GM23338 (cell line): ENCODE measurements at regions not wholly inside any gene's neighbourhood (a gene's known extent, or its start where the extent isn't known, plus 50 kb on each side); places are given as distances from the start of the nearest gene placed in this dataset.

ENCODE experiments used
- ATAC-seq: fragments of 200-7000 bp; cut with Tn5 transposase; 3 replicates; pipeline ENCODE4 v1.9.1; 2020
- DNase-seq: peaks from one replicate; pipeline ENCODE4 v3.0.0-alpha.2; 2015; ENCODE audit warnings: low spot score
- H2AFZ ChIP-seq: fragments of 200-600 bp; sonication (generic); 2 replicates; pipeline ENCODE4 v1.8.0; 2016; ENCODE audit warnings: antibody characterized with exemption, mild to moderate bottlenecking, moderate library complexity
- H3F3A ChIP-seq: fragments of 200-600 bp; sonication (generic); replicated peaks from 2 replicates; pipeline ENCODE4 v1.8.0; 2017; ENCODE audit warnings: antibody characterized with exemption, mixed run types, low read depth
- H3K27ac ChIP-seq: fragments of 200-600 bp; sonication (generic); 2 replicates; pipeline ENCODE4 v1.6.1; 2016; ENCODE audit warnings: low read depth
- H3K27me3 ChIP-seq: fragments of 200-600 bp; sonication (generic); 2 replicates; pipeline ENCODE4 v1.8.0; 2016; ENCODE audit warnings: mild to moderate bottlenecking, mixed run types, moderate library complexity; ENCODE audit not compliant: insufficient read depth
- H3K36me3 ChIP-seq: fragments of 200-600 bp; sonication (generic); 2 replicates; pipeline ENCODE4 v1.8.0; 2016; ENCODE audit warnings: mild to moderate bottlenecking; ENCODE audit not compliant: insufficient read depth
- H3K4me1 ChIP-seq: fragments of 200-600 bp; sonication (generic); 2 replicates; pipeline ENCODE4 v1.8.0; 2016; ENCODE audit warnings: mild to moderate bottlenecking, moderate library complexity; ENCODE audit not compliant: insufficient read depth
- H3K4me2 ChIP-seq: fragments of 200-600 bp; sonication (generic); 2 replicates; pipeline ENCODE4 v1.7.1; 2017; ENCODE audit warnings: mixed run types
- H3K4me3 ChIP-seq: fragments of 200-600 bp; sonication (generic); 2 replicates; pipeline ENCODE4 v1.6.1; 2016; ENCODE audit warnings: mixed run types
- H3K79me2 ChIP-seq: fragments of 200-600 bp; sonication (generic); replicated peaks from 2 replicates; pipeline ENCODE4 v1.8.0; 2017; ENCODE audit warnings: mild to moderate bottlenecking; ENCODE audit not compliant: insufficient read depth
- H3K9me2 ChIP-seq: fragments of 200-600 bp; sonication (generic); 2 replicates; pipeline ENCODE4 v1.8.0; 2017; ENCODE audit not compliant: insufficient read depth
- H4K20me1 ChIP-seq: fragments of 200-600 bp; sonication (generic); replicated peaks from 2 replicates; pipeline ENCODE4 v1.8.0; 2017; ENCODE audit warnings: mild to moderate bottlenecking; ENCODE audit not compliant: insufficient read depth
- H3K27ac Mint-ChIP-seq: 2 replicates; pipeline ENCODE4 v1.8.0; 2020; ENCODE audit warnings: inconsistent platforms, mild to moderate bottlenecking, moderate library complexity, mixed read lengths
- H3K27me3 Mint-ChIP-seq: 3 replicates; pipeline ENCODE4 v1.8.0; 2022; ENCODE audit warnings: low read depth, mild to moderate bottlenecking, moderate library complexity, mixed read lengths, inconsistent platforms; ENCODE audit not compliant: insufficient read depth, poor library complexity
- H3K36me3 Mint-ChIP-seq: 3 replicates; pipeline ENCODE4 v1.8.0; 2021; ENCODE audit warnings: low read depth, mild to moderate bottlenecking, inconsistent platforms, moderate library complexity, mixed read lengths
- H3K4me1 Mint-ChIP-seq: 3 replicates; pipeline ENCODE4 v1.8.0; 2020; ENCODE audit warnings: mild to moderate bottlenecking, inconsistent platforms, mixed read lengths
- H3K4me3 Mint-ChIP-seq: 3 replicates; pipeline ENCODE4 v1.8.0; 2021; ENCODE audit warnings: moderate library complexity, mild to moderate bottlenecking, inconsistent platforms, mixed read lengths
- H3K9me3 Mint-ChIP-seq: 3 replicates; pipeline ENCODE4 v1.8.0; 2020; ENCODE audit warnings: moderate library complexity, mild to moderate bottlenecking, inconsistent platforms, mixed read lengths
- CREB1 ChIP-seq: fragments of 250-450 bp; sonication (Bioruptor Pico); IDR thresholded peaks from 2 replicates; pipeline ENCODE4 v1.5.0; 2020; ENCODE audit warnings: low read depth, mild to moderate bottlenecking, moderate library complexity
- CTCF ChIP-seq, 2 experiments: fragments of 200-600 bp in 1 of 2; sonication (generic) in 1 of 2; conservative IDR thresholded peaks; 2 replicates each; pipeline versions ENCODE4 v1.5.1 to v1.6.1; 2016 to 2017; ENCODE audit warnings: antibody characterized with exemption in 2 of 2, low read depth in 2 of 2, mild to moderate bottlenecking in 2 of 2, moderate library complexity in 1 of 2
- ETS1 ChIP-seq: IDR thresholded peaks from 2 replicates; pipeline ENCODE4 v1.6.1; 2016; ENCODE audit warnings: antibody characterized with exemption
- EZH2 ChIP-seq: fragments of 200-600 bp; sonication (generic); IDR thresholded peaks from one replicate; pipeline ENCODE4 v1.8.0; 2017; ENCODE audit warnings: antibody characterized with exemption, mild to moderate bottlenecking, low read depth; ENCODE audit not compliant: unreplicated experiment
- EZH2phosphoT487 ChIP-seq: fragments of 200-600 bp; sonication (generic); IDR thresholded peaks from one replicate; pipeline ENCODE4 v1.8.1; 2018; ENCODE audit warnings: antibody characterized with exemption; ENCODE audit not compliant: unreplicated experiment
- JUNB ChIP-seq: IDR thresholded peaks from one replicate; pipeline ENCODE4 v1.6.1; 2016; ENCODE audit warnings: antibody characterized with exemption; ENCODE audit not compliant: unreplicated experiment
- NANOG ChIP-seq: IDR thresholded peaks from 2 replicates; pipeline ENCODE4 v1.6.1; 2016; ENCODE audit warnings: antibody characterized with exemption, borderline replicate concordance
- POLR2AphosphoS5 ChIP-seq: IDR thresholded peaks from 2 replicates; pipeline ENCODE4 v1.6.1; 2016; ENCODE audit warnings: antibody characterized with exemption, low read depth
- REST ChIP-seq: IDR thresholded peaks from one replicate; pipeline ENCODE4 v1.6.1; 2018; ENCODE audit warnings: antibody characterized with exemption; ENCODE audit not compliant: unreplicated experiment
- STAT1 ChIP-seq: IDR thresholded peaks from one replicate; pipeline ENCODE4 v1.6.1; 2016; ENCODE audit warnings: antibody characterized with exemption; ENCODE audit not compliant: unreplicated experiment
- ZNF114 ChIP-seq: fragments of 250-450 bp; sonication (Bioruptor Pico); IDR thresholded peaks from 2 replicates; pipeline ENCODE4 v1.5.0; 2020; ENCODE audit warnings: mild to moderate bottlenecking, moderate library complexity
- ZNF331 ChIP-seq: fragments of 250-450 bp; sonication (Bioruptor Pico); IDR thresholded peaks from 2 replicates; pipeline ENCODE4 v1.5.0; 2020; ENCODE audit warnings: low read depth, mild to moderate bottlenecking, moderate library complexity
- ZNF462 ChIP-seq: fragments of 250-450 bp; sonication (Bioruptor Pico); IDR thresholded peaks from 2 replicates; pipeline ENCODE4 v1.5.0; 2020; ENCODE audit warnings: mild to moderate bottlenecking, moderate library complexity

- Histone ChIP-seq H3K79me2 (no peaks in the 10 kb centered on the region), H3K4me1 (no peaks in the 10 kb centered on the region), H3K36me3 (no peaks in the 10 kb centered on the region), H3F3A (no peaks in the 10 kb centered on the region), H3K4me2 (no peak overlapping the region), H2AFZ (peak overlapping the region; percentile 52; the same call in 1 of the 2 replicates), H3K9me2 (peaks cover 6% of the 10 kb centered on the region), H4K20me1 (no peaks in the 10 kb centered on the region), H3K27ac (no peak overlapping the region), H3K4me3 (no peak overlapping the region), H3K27me3 (no peaks in the 10 kb centered on the region)
- no peak overlapping the region for H3K4me3 Mint-ChIP-seq
- no peaks in the 10 kb centered on the region; the same call in 2 of the 3 replicates for H3K9me3 Mint-ChIP-seq
- H3K4me1 Mint-ChIP-seq: peaks cover 2% of the 10 kb centered on the region; the same call in 2 of the 3 replicates
- DNase-seq (no peak), ATAC-seq (no peak)
- no peak for TF ChIP-seq STAT1
- no peak for TF ChIP-seq ZNF331 (CRISPR knock-in tag)
- TF ChIP-seq CTCF (conservative IDR thresholded peaks at IDR 0.05; ENCODE audit: low read depth in 2 of 2): no peak
- TF ChIP-seq NANOG: no peak
- TF ChIP-seq JUNB: no peak
- no peak for TF ChIP-seq REST
- no peak for TF ChIP-seq POLR2AphosphoS5
- TF ChIP-seq CREB1 (CRISPR knock-in tag): no peak
- no peak for TF ChIP-seq ZNF114 (CRISPR knock-in tag)
- TF ChIP-seq EZH2: no peak
- no peak for TF ChIP-seq ZNF462 (CRISPR knock-in tag)
- TF ChIP-seq ETS1: no peak
- no peak for TF ChIP-seq EZH2phosphoT487
- H3K36me3 Mint-ChIP-seq: no peaks in the 10 kb centered on the region; the same call in 2 of the 3 replicates
- H3K27ac Mint-ChIP-seq: no peak overlapping the region
- peaks cover 2% of the 10 kb centered on the region for H3K27me3 Mint-ChIP-seq
Observed at GRCh38 chr2:8278709-8279354, 403.0 kb upstream of the ID2 start.
